Ishikawa (cell line): ENCODE measurements at regions not wholly inside any gene's neighbourhood (a gene's known extent, or its start where the extent isn't known, plus 50 kb on each side); places are given as distances from the start of the nearest gene placed in this dataset.

Experiments
- CEBPB ChIP-seq: IDR thresholded peaks from 2 replicates; pipeline ENCODE4 v1.6.1; 2012
- CREB1 ChIP-seq: IDR thresholded peaks from 2 replicates; pipeline ENCODE4 v1.6.1; 2012; ENCODE audit warnings: low read depth
- EGR1 ChIP-seq: IDR thresholded peaks from 2 replicates; pipeline ENCODE4 v1.6.1; 2012
- EP300 ChIP-seq: IDR thresholded peaks from 2 replicates; pipeline ENCODE4 v1.6.1; 2012; ENCODE audit warnings: borderline replicate concordance
- FOXM1 ChIP-seq: IDR thresholded peaks from 2 replicates; pipeline ENCODE4 v1.6.1; 2012; ENCODE audit warnings: low read depth, borderline replicate concordance
- NFIC ChIP-seq: IDR thresholded peaks from 2 replicates; pipeline ENCODE4 v1.6.1; 2012
- RAD21 ChIP-seq: IDR thresholded peaks from 2 replicates; pipeline ENCODE4 v1.6.1; 2012; ENCODE audit warnings: low read depth
- TAF1 ChIP-seq: IDR thresholded peaks from 2 replicates; pipeline ENCODE4 v1.6.1; 2012; ENCODE audit warnings: low read depth, mild to moderate bottlenecking
- TCF12 ChIP-seq: IDR thresholded peaks from 2 replicates; pipeline ENCODE4 v1.6.1; 2012; ENCODE audit warnings: low read depth
- TEAD4 ChIP-seq: IDR thresholded peaks from 2 replicates; pipeline ENCODE4 v1.6.1; 2012
- YY1 ChIP-seq: IDR thresholded peaks from 2 replicates; pipeline ENCODE4 v1.6.1; 2012; ENCODE audit warnings: low read depth
- ZBTB7A ChIP-seq: IDR thresholded peaks from 2 replicates; pipeline ENCODE4 v1.6.1; 2012; ENCODE audit warnings: low read depth
- TF ChIP-seq, protein P1 (sequence below): IDR thresholded peaks from 2 replicates; pipeline ENCODE4 v1.6.1; 2012
- TF ChIP-seq, protein P2 (sequence below): IDR thresholded peaks from 2 replicates; pipeline ENCODE4 v1.6.1; 2012
- TF ChIP-seq, protein P3 (sequence below): IDR thresholded peaks from 2 replicates; pipeline ENCODE4 v1.6.1; 2012; ENCODE audit warnings: low read depth, mild to moderate bottlenecking

DNA sequence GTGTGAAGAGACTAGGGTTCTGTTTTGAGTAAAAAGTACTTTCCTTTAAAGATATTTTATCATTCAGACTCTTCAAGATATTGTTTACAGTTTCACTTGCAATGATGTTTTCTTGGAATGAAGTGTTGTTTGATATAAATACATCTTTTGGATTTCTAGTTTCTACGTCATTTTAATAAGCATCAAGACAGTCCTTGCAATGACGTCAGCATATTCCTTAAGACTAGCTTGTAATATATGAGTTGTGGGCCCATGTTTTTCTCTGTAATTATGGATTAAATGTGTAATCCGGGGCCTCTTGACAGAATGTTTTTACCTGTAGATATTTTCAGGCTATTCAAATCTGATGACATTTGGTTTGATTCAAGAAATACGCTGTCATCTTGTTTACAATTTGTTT lies 66.1 kb downstream of the RBMX2 start:
- no peak for TF ChIP-seq TCF12
- TF ChIP-seq RAD21, result no peak
- TF ChIP-seq, protein P1, sequence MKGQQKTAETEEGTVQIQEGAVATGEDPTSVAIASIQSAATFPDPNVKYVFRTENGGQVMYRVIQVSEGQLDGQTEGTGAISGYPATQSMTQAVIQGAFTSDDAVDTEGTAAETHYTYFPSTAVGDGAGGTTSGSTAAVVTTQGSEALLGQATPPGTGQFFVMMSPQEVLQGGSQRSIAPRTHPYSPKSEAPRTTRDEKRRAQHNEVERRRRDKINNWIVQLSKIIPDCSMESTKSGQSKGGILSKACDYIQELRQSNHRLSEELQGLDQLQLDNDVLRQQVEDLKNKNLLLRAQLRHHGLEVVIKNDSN, result no peak
- TF ChIP-seq CEBPB, result no peak
- TF ChIP-seq CREB1, result no peak
- no peak for TF ChIP-seq YY1
- TF ChIP-seq, protein P2, sequence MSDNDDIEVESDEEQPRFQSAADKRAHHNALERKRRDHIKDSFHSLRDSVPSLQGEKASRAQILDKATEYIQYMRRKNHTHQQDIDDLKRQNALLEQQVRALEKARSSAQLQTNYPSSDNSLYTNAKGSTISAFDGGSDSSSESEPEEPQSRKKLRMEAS, result no peak
- no peak for TF ChIP-seq TAF1
- no peak for TF ChIP-seq EP300
- TF ChIP-seq, protein P3, sequence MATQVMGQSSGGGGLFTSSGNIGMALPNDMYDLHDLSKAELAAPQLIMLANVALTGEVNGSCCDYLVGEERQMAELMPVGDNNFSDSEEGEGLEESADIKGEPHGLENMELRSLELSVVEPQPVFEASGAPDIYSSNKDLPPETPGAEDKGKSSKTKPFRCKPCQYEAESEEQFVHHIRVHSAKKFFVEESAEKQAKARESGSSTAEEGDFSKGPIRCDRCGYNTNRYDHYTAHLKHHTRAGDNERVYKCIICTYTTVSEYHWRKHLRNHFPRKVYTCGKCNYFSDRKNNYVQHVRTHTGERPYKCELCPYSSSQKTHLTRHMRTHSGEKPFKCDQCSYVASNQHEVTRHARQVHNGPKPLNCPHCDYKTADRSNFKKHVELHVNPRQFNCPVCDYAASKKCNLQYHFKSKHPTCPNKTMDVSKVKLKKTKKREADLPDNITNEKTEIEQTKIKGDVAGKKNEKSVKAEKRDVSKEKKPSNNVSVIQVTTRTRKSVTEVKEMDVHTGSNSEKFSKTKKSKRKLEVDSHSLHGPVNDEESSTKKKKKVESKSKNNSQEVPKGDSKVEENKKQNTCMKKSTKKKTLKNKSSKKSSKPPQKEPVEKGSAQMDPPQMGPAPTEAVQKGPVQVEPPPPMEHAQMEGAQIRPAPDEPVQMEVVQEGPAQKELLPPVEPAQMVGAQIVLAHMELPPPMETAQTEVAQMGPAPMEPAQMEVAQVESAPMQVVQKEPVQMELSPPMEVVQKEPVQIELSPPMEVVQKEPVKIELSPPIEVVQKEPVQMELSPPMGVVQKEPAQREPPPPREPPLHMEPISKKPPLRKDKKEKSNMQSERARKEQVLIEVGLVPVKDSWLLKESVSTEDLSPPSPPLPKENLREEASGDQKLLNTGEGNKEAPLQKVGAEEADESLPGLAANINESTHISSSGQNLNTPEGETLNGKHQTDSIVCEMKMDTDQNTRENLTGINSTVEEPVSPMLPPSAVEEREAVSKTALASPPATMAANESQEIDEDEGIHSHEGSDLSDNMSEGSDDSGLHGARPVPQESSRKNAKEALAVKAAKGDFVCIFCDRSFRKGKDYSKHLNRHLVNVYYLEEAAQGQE, result no peak
- no peak for TF ChIP-seq TEAD4
- no peak for TF ChIP-seq ZBTB7A
- TF ChIP-seq EGR1, result no peak
- no peak for TF ChIP-seq FOXM1
- no peak for TF ChIP-seq NFIC

DNA sequence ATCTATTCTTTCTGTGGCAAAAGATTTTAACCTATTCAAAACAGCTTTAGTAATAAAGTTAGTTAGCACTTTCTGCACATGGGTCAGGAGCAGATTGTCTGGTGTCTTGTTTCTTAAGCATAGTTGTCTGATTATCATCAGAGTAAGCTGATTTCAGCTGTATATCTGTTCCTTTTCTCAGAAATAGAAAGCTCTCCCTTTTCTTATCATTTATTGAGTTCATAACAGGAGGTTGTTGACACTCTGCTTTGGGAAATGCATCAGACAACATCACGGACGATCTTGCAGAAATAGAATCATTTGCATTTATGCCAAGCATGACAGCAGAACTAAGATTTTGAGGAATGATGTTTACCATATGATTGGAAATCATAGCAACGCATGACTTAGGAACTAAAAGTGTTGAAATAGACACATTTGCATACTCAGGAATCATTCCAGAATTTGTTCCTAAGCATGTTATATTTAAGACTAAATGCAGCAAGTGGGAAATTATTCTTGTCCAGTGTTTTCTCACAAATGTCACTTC lies 66.7 kb downstream of the RBMX2 start:
- TF ChIP-seq ZBTB7A, result no peak
- no peak for TF ChIP-seq YY1
- TF ChIP-seq TAF1, result no peak
- no peak for TF ChIP-seq RAD21
- no peak for TF ChIP-seq NFIC
- TF ChIP-seq CEBPB, result no peak
- TF ChIP-seq, protein P2, result no peak
- TF ChIP-seq, protein P3, result no peak
- no peak for TF ChIP-seq EP300
- no peak for TF ChIP-seq TEAD4
- no peak for TF ChIP-seq FOXM1
- no peak for TF ChIP-seq TCF12
- TF ChIP-seq EGR1, result no peak

DNA sequence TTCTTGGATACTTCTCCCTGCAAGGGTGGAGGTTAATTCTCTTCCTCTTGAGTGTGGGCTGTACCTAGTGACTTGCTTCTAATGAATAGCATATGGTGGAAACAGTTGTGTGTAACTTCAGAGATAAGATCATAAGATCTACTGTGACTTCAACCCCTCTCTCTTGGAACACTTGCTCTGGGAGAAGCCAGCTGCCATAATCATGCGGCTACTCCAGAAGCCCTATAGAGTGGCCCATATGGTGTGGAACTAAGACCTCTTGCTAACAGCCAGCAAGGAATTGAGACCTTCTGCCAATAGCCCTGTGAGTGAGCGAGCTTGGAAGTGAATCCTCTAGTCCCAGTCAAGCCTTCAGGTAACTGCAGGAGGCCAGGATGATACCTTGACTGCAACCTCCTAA lies 81.1 kb downstream of the RBMX2 start:
- no peak for TF ChIP-seq FOXM1
- TF ChIP-seq YY1, result no peak
- TF ChIP-seq, protein P1, result no peak

DNA sequence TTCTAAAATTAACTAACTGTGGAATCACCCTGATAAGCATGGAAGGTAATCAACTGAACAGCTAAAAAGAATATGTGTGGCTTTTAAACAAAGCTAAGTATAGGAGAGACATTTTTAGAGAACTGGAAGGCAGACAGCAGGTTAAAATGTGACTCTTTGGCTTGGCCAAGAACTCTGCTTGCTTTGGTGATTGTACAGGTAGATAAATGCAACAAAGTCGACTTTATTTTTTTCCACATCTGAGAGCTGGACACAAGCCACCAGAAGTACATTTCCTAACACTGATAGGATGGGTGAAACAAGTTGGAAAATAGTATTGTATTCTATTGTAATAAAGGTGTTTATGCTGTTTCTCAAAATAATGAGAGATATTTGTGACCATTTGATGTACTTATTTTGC lies 84.1 kb downstream of the RBMX2 start:
- TF ChIP-seq CREB1 (no peak), RAD21 (no peak), TEAD4 (no peak), TAF1 (no peak), ZBTB7A (no peak), CEBPB (no peak), EGR1 (no peak), TCF12 (no peak), NFIC (no peak), YY1 (no peak), EP300 (no peak), FOXM1 (no peak)
- TF ChIP-seq, protein P3, result no peak
- TF ChIP-seq, protein P2, result no peak
- TF ChIP-seq, protein P1, result no peak
